Activated CD4-positive, alpha-beta T cell treated with anti-CD3 and anti-CD28 coated beads for 4 hours (primary cell): ENCODE measurements at regions not wholly inside any gene's neighbourhood (a gene's known extent, or its start where the extent isn't known, plus 50 kb on each side); places are given as distances from the start of the nearest gene placed in this dataset.
"Not testable (repeated sequence)": the region's sequence is repeated elsewhere in the genome, so short reads cannot be mapped to it uniquely, and the experiment has no call there.

Source experiments
- DNase-seq, 2 donors: peaks; one replicate each; pipeline ENCODE4 v3.0.0-alpha.2; 2020

- no peak for DNase-seq
Measured at GRCh38 chr2:198909525-198910267, 548.0 kb downstream of the SATB2 start.

DNA sequence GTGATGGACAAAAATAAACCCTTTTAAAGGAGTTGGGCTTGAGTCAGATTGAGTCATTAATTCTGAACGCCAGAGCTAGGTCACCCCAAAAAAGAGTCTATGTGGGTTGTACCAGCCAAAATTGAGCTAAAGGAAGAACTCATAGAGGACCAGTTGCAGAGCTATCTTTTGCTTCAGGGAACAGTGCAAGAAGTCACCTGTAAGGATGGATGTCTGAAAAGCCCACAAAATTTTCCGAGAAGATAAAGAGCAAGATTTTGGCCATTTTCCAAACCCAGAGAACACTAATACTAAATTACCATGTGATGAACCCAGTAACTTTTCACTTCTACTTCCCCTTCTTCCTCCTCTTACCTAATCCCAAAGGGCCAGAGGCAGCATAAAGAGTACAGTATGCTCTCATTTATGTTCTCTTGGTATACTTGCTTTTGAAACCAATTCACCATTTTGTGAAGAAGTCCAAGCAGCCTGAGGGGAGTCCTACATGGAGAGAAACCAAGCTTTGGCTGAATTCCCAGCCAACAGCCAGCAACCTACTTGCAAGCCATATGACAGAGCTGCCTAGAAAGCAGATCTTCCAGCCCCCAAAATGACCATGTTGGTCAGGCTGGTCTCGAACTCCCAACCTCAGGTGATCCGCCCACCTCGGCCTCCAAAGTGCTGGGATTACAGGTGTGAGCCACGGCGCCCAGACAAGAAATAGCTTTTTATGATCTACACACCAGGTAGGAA is 551.7 kb downstream of the SATB2 start:
- DNase-seq, result no peak

- no peak for DNase-seq
Measured at GRCh38 chr2:198901894-198902293, 555.8 kb downstream of the SATB2 start.

DNA sequence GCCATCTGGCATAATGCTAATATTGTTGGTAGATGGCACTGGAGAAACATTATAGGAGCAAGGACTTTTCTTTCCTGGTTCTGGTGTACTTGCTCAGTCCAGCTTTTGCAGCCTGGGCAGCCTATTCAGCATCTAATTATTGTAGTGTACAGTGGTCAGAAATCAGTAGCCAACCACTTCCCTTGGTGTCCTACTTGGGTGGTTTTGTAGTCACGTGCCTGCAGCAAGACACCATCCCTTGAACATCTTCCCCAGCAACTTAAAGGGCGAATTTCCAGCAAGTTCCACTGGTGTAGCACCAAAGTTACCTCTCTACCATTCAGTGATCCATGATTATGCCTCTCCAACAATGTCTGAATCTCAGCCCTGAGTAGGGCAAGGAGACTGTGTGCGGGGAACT is 557.6 kb downstream of the SATB2 start:
- no peak for DNase-seq

DNA sequence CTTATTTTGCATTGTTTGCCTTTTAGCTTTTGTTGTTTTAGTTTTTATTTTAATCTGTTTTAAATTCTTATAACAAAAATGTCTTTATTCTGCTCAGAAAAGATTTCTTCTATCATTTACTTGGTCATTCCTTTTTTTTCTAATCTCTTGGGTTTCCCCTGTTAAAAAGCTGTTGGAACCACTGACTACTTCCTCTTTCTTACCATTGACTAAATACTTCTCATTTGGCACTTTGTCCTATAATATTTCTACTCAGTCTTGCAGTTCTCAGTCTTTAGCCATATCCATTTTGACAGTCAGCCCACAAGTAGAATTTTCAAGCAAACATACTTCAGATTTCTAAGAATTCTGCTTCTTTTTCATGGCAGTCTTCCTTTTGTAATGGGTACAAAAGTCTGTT is 567.2 kb downstream of the SATB2 start:
- DNase-seq, result no peak

- DNase-seq, result no peak
Measured at GRCh38 chr2:198883604-198884003, 574.1 kb downstream of the SATB2 start.

DNA sequence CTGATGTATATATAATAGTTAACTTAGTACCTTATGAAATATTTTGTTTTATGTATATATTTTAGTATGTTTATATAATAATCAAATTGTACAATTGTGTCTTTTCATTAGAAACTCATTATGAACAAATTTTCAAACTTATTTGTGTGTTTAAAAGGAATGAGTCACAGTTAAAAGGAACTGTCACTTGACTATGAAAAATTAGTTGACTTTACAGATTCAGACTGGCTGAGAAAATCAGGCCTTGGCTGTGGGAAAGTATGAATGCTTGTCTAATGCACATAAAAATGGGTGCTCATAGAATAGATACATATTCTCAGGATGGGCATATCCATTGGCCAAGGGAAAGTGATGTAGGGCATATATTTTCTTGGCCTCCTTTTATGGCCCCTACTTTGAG is 576.8 kb downstream of the SATB2 start:
- no peak for DNase-seq

- no peak for DNase-seq
Measured at GRCh38 chr2:198880421-198880820, 577.3 kb downstream of the SATB2 start.

- no peak for DNase-seq
Measured at GRCh38 chr2:198874472-198874858, 583.3 kb downstream of the SATB2 start.

GRCh38 chr2:198873503-198874471 is 584.0 kb downstream of the SATB2 start:
- DNase-seq, result no peak

- DNase-seq, result no peak
Measured at GRCh38 chr2:198863655-198864054, 594.1 kb downstream of the SATB2 start.

DNA sequence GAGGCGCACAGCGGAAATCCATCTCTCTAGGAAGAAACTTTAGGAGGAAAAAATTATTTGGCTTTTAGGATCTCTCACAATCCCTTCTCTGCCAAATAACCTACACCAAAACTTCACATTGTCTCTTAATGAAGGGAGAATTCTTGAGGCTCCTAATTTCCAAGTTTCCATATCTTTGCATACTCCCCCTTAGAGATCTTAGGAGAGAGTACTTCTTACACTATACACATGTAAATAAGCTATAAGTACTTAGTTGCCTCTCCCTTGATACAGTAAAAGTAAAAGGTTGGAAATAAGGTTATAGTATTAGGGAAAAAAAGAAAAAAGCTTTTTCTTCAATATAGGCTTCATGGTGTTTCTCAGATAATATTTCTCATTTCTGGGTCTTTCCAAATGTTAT is 596.7 kb downstream of the SATB2 start:
- DNase-seq, result no peak

GRCh38 chr2:198857246-198857645 is 600.5 kb downstream of the SATB2 start:
- no peak for DNase-seq

- DNase-seq, result not testable (repeated sequence)
Measured at GRCh38 chr2:198855746-198856145, 602.0 kb downstream of the SATB2 start.

DNA sequence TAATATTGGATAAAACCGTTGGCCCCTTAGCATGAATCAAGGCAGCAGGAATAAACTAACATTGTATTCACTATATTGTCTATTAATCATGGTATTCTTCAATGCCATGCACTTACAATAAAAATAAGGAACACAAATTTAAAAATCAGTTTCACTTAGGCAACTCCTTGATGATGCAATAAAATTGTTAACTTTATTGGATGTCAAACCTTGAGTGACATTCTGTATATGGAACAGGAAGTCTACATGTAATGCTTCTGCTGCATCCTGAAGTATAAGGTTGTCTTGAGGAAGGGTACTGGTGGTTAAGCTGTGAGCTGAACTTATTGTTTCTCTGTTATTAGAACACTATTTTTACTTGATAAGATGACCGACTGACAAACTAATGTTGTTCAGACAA is 605.5 kb downstream of the SATB2 start:
- no peak for DNase-seq

GRCh38 chr2:198825534-198825933 is 632.2 kb downstream of the SATB2 start:
- no peak for DNase-seq

DNA sequence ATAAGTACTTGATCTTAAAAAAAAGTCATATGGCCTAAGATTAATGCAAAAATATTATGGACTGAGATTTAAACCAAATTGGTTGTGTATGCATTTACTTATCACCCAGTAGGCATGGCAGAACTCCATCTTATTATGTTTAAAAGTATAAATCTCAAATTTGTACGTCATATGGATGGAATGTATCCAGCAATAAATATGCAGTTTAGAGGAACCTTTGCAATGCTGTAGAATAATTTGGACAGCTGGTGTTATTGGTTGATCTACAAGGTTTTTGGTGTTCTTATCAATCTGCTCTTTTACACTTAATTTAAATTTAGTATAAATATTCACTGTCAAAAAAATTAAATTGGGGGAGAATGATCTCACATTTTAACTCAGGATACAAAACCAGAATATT is 640.2 kb downstream of the SATB2 start:
- DNase-seq, result no peak

- DNase-seq, result no peak
Measured at GRCh38 chr2:198815626-198816025, 642.1 kb downstream of the SATB2 start.

- DNase-seq, result no peak
Measured at GRCh38 chr2:198811198-198811597, 646.5 kb downstream of the SATB2 start.

DNA sequence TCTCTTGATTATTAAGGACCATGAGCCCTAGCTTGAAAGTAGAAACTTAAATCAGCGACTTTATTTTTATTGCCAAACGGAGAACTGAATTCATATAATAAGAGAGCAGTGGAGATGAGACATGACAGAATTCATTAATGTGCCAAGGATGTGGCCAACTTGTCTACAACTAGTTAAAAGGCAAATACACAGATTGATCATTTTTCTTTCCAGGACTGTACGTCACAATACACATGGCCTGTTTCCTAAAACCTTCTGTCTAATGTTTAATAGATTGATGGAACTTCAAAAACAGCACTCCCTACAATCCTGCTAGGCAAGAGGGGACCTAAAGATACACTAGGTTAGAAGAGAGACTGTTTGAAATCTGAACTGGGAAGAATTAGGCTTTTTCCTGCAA is 647.8 kb downstream of the SATB2 start:
- no peak for DNase-seq

DNA sequence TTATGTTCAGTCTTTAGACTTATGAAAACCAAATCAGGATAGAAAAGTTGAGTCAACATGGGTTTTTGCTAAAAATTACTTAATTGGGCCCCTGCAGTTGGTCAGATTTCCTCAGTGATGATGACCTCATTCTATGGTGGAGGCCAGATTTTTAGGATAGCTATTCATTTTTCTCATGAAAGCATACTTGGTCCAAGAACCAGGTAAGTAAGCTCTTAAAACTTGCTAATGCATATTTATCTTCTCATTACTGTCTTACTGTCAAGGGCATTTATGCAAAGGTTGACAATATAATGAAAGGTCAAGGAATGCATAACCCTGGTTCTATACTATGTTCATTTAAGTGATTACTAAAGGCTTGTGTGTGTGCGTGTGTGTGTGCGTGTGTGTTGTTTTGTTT is 650.6 kb downstream of the SATB2 start:
- no peak for DNase-seq

- DNase-seq, result no peak
Measured at GRCh38 chr2:198795419-198795818, 662.3 kb downstream of the SATB2 start.

- no peak for DNase-seq
Measured at GRCh38 chr2:198791623-198792022, 666.1 kb downstream of the SATB2 start.
